Sigmoid colon (tissue), 6 donors: ENCODE measurements at regions not wholly inside any gene's neighbourhood (a gene's known extent, or its start where the extent isn't known, plus 50 kb on each side); places are given as distances from the start of the nearest gene placed in this dataset.

Experiments used
- DNase-seq: peaks from one replicate; pipeline ENCODE4 v3.0.0-alpha.2; 2019
- H3K27ac ChIP-seq, 4 donors: fragments of 200-600 bp; sonication (generic); one replicate each; pipeline ENCODE4 v1.5.1; 2016 to 2019; ENCODE audit warnings: mild to moderate bottlenecking in 1 of 4
- H3K27me3 ChIP-seq, 3 donors: fragments of 200-600 bp; sonication (generic); one replicate each; pipeline ENCODE4 v1.5.1; 2019; ENCODE audit warnings: mild to moderate bottlenecking in 1 of 3
- H3K36me3 ChIP-seq, 4 donors: fragments of 200-600 bp; sonication (generic); one replicate each; pipeline ENCODE4 v1.5.1; 2016 to 2019
- H3K4me1 ChIP-seq, 4 donors: fragments of 200-600 bp; sonication (generic); one replicate each; pipeline ENCODE4 v1.5.1; 2017 to 2019
- H3K4me3 ChIP-seq, 4 donors: fragments of 200-600 bp; sonication (generic); one replicate each; pipeline ENCODE4 v1.5.1; 2017 to 2019; ENCODE audit warnings: mild to moderate bottlenecking in 2 of 4, moderate library complexity in 1 of 4
- H3K9me3 ChIP-seq, 4 donors: fragments of 200-600 bp in 3 of 4; sonication (generic) in 3 of 4; one replicate each; pipeline versions ENCODE4 v1.5.1 to v1.6.1; 2013 to 2019
- CTCF ChIP-seq, 4 experiments: fragments of 450-650 bp in 3 of 4; fragments of 200-600 bp in 1 of 4; IDR thresholded peaks; one replicate each; pipeline ENCODE4 v1.5.1; 2016 to 2019; ENCODE audit warnings: antibody characterized with exemption in 4 of 4, mild to moderate bottlenecking in 3 of 4, moderate library complexity in 2 of 4
- EP300 ChIP-seq, 4 donors: sonication (generic); formaldehyde crosslinking; IDR thresholded peaks; one replicate each; pipeline ENCODE4 v1.6.1; 2017; ENCODE audit warnings: antibody characterized with exemption in 4 of 4
- POLR2A ChIP-seq, 2 donors: fragments of 450-650 bp; IDR thresholded peaks; one replicate each; pipeline ENCODE4 v1.6.1; 2016; ENCODE audit warnings: antibody characterized with exemption in 2 of 2, mild to moderate bottlenecking in 2 of 2, moderate library complexity in 2 of 2
- POLR2AphosphoS5 ChIP-seq, 4 donors: sonication (generic); formaldehyde crosslinking; IDR thresholded peaks; one replicate each; pipeline ENCODE4 v1.6.1; 2017; ENCODE audit warnings: antibody characterized with exemption in 4 of 4
- WGBS, 2 donors: extraction: QIAGEN DNeasy Blood & Tissue Kit; methylation state at CpG; one replicate each; pipeline ENCODE4 v1.1.7; 2013; 5-methylcytosine and 5-hydroxymethylcytosine counted together
- intact Hi-C: fragments of 100-400 bp; cut with DNase I; formaldehyde crosslinking; loops from one replicate; pipeline ENCODE4 v1.15.1; 2023
- donor health status: healthy with polysubstance abuse.
- donor health status: healthy.

GRCh38 chr4:110424144-110424543, 51.8 kb upstream of the ENPEP start:
- DNase-seq: no peak
- H3K36me3 ChIP-seq: no peaks in the 10 kb centered on the region
- TF ChIP-seq POLR2A (IDR thresholded peaks at IDR 0.05): no peak
- no peak for TF ChIP-seq EP300 (IDR thresholded peaks at IDR 0.05)
- no peak for TF ChIP-seq POLR2AphosphoS5 (IDR thresholded peaks at IDR 0.05)
- TF ChIP-seq CTCF (IDR thresholded peaks at IDR 0.05): no peak
- no peak overlapping the region for H3K4me3 ChIP-seq
- intact Hi-C loops: no loop called here
- no peaks in the 10 kb centered on the region for H3K9me3 ChIP-seq
- no peaks in the 10 kb centered on the region for H3K27me3 ChIP-seq
- no peaks in the 10 kb centered on the region for H3K4me1 ChIP-seq
- WGBS, 2 donors: 68 to 73% methylated on average over 2 of the region's 2 CpGs
- no peak overlapping the region for H3K27ac ChIP-seq

GRCh38 chr4:110418641-110419040, 57.3 kb upstream of the ENPEP start:
- H3K36me3 ChIP-seq: no peaks in the 10 kb centered on the region
- intact Hi-C loops: no loop called here
- no peaks in the 10 kb centered on the region for H3K4me1 ChIP-seq
- H3K4me3 ChIP-seq: no peak overlapping the region
- H3K27ac ChIP-seq: no peak overlapping the region
- 91 to 92% methylated on average over 15 of the region's 15 CpGs for WGBS, 2 donors
- no peaks in the 10 kb centered on the region for H3K27me3 ChIP-seq
- TF ChIP-seq CTCF (IDR thresholded peaks at IDR 0.05) (no peak), POLR2A (IDR thresholded peaks at IDR 0.05) (no peak), EP300 (IDR thresholded peaks at IDR 0.05) (no peak), POLR2AphosphoS5 (IDR thresholded peaks at IDR 0.05) (no peak)
- no peaks in the 10 kb centered on the region for H3K9me3 ChIP-seq
- DNase-seq: peak; percentile 61

GRCh38 chr4:110417136-110417535, 58.8 kb upstream of the ENPEP start:
- H3K36me3 ChIP-seq: no peaks in the 10 kb centered on the region
- DNase-seq: no peak
- TF ChIP-seq POLR2A (IDR thresholded peaks at IDR 0.05): no peak
- no peak for TF ChIP-seq EP300 (IDR thresholded peaks at IDR 0.05)
- no peak for TF ChIP-seq POLR2AphosphoS5 (IDR thresholded peaks at IDR 0.05)
- no peak overlapping the region for H3K4me3 ChIP-seq
- peaks cover 0 to 6% (median 2%) of the 10 kb centered on the region in 4 donors for H3K4me1 ChIP-seq
- no peaks in the 10 kb centered on the region for H3K9me3 ChIP-seq
- no peaks in the 10 kb centered on the region for H3K27me3 ChIP-seq
- no peak overlapping the region for H3K27ac ChIP-seq
- intact Hi-C loops: no loop called here

GRCh38 chr4:110415478-110415877, 60.5 kb upstream of the ENPEP start:
- H3K4me1 ChIP-seq: peaks cover 0 to 14% (median 2%) of the 10 kb centered on the region in 4 donors
- TF ChIP-seq POLR2A (IDR thresholded peaks at IDR 0.05) (no peak), EP300 (IDR thresholded peaks at IDR 0.05) (no peak), POLR2AphosphoS5 (IDR thresholded peaks at IDR 0.05) (no peak), CTCF (IDR thresholded peaks at IDR 0.05) (no peak)
- H3K27me3 ChIP-seq: no peaks in the 10 kb centered on the region
- no peak overlapping the region for H3K27ac ChIP-seq
- H3K9me3 ChIP-seq: no peaks in the 10 kb centered on the region
- no peak overlapping the region for H3K4me3 ChIP-seq
- 95 to 96% methylated on average over 4 of the region's 4 CpGs for WGBS, 2 donors
- no peaks in the 10 kb centered on the region for H3K36me3 ChIP-seq
- intact Hi-C loops: no loop called here
- DNase-seq: no peak

GRCh38 chr4:110415041-110415440, 60.9 kb upstream of the ENPEP start:
- intact Hi-C loops: no loop called here
- DNase-seq: no peak
- Histone ChIP-seq H3K27ac (no peak overlapping the region), H3K27me3 (no peaks in the 10 kb centered on the region), H3K4me3 (no peak overlapping the region), H3K9me3 (no peaks in the 10 kb centered on the region), H3K36me3 (no peaks in the 10 kb centered on the region), H3K4me1 (peaks cover 0 to 14% (median 2%) of the 10 kb centered on the region in 4 donors)
- 87 to 90% methylated on average over 3 of the region's 3 CpGs for WGBS, 2 donors
- TF ChIP-seq EP300 (IDR thresholded peaks at IDR 0.05): no peak
- no peak for TF ChIP-seq POLR2AphosphoS5 (IDR thresholded peaks at IDR 0.05)
- no peak for TF ChIP-seq CTCF (IDR thresholded peaks at IDR 0.05)
- no peak for TF ChIP-seq POLR2A (IDR thresholded peaks at IDR 0.05)
